ENCODE measurements at regions not wholly inside any gene's neighbourhood (a gene's known extent, or its start where the extent isn't known, plus 50 kb on each side); places are given as distances from the start of the nearest gene placed in this dataset.

DNA sequence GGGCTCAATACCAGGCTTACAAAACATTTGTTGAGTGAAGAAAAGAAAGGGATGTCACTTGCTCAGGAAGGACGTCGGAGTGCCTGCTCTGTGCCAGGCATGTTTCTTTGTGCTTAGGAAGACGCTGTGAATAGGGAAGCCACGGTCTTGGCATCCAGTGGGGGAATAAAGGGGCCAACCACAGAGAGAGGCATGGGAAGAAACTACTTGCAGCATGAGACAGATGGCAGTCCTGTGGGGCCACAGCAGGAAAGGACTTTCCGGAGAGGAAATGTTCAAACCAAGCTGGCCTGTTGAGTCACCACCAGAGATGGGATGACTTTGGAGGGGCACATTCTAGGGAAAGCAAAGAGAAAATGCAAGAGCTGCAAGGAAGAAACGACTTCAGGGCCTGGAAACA, 173.2 kb downstream of the CDH26 start:
- no peak for DNase-seq (ENCODE audit: low spot score)

DNA sequence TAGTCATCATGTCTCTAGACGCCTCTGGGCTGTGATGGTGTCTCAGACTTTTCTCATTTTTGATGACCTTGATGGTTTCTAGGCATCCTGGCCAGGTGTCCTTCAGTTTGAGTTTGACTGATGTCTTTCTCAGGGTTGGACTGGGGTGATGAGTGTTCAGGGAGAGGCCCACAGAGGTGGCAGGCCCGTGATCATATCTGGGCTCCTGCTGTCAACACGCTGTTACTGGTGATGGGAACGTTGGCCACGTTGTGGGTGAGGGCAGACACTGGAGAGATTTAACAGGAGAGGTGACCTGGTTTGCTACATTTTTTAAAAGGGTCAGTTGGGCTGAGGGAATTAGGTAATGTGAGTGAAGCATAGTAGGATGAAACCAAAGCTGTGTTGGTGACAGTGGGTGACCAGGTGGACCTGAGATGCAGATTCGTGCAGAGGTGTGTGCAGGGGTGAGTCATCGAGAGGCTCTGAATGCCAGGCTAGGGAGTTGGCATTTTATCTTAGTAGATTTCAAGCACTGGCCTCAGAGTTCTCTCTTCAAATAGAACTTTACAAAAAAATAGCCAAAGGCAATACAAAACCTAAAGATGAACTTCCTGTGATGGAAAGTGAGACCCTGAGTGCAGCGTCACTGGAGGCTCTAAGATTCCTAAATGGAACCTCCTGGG, 174.1 kb downstream of the CDH26 start:
- DNase-seq (ENCODE audit: low spot score): no peak

GRCh38 chr20:60132827-60133670, 174.8 kb downstream of the CDH26 start:
- DNase-seq (ENCODE audit: low spot score): no peak

DNA sequence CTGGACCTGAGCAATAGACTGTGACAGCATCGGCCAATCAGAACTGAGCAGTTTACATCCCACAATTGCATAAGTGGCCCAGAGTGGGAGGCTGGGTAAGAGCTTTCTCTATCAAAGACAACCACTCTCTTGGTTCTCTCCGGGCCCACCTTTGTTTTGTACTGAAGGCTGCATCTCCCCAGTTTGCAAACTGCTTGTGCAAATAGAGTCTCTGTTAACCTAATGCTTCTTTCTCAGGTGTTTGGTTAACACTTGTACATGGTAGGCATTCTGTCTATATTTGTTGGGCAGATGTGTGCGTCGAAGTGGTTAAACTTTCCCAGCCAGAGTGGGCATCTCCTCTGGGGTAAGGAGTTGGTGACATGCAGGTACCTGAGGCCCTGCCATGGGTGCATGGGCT, 177.1 kb downstream of the CDH26 start:
- no peak for DNase-seq (ENCODE audit: low spot score)

- no peak for DNase-seq (ENCODE audit: low spot score)
Observed at GRCh38 chr20:60136645-60137401, 178.6 kb downstream of the CDH26 start.

GRCh38 chr20:60137657-60138245, 179.5 kb downstream of the CDH26 start:
- no peak for DNase-seq (ENCODE audit: low spot score)

GRCh38 chr20:60138256-60139220, 180.3 kb downstream of the CDH26 start:
- DNase-seq (ENCODE audit: low spot score): no peak

- no peak for DNase-seq (ENCODE audit: low spot score)
Observed at GRCh38 chr20:60139663-60140446, 181.6 kb downstream of the CDH26 start.

DNA sequence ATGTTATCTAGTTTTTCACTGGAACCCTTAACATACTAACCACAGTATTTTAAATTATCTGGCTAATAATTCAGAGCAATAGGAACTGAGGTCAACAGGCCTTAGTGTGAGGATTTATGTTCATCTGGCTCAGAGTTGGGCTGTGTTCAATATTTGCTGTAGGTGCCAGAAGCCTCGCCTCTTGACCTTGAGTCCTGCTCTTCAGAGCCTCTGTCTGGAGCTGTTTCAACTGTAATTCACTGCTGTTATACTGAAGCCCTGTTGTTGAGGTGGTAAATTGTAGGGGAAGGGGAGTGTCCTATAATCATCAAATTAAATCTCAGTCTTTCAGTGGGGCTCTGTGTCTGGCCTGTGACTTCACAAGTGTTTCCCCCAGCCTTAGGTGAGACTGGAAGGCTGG, 184.4 kb downstream of the CDH26 start:
- DNase-seq (ENCODE audit: low spot score): no peak

GRCh38 chr20:60143261-60143842, 185.1 kb downstream of the CDH26 start:
- no peak for DNase-seq (ENCODE audit: low spot score)

- no peak for DNase-seq (ENCODE audit: low spot score)
Observed at GRCh38 chr20:60144404-60144803, 186.2 kb downstream of the CDH26 start.

DNA sequence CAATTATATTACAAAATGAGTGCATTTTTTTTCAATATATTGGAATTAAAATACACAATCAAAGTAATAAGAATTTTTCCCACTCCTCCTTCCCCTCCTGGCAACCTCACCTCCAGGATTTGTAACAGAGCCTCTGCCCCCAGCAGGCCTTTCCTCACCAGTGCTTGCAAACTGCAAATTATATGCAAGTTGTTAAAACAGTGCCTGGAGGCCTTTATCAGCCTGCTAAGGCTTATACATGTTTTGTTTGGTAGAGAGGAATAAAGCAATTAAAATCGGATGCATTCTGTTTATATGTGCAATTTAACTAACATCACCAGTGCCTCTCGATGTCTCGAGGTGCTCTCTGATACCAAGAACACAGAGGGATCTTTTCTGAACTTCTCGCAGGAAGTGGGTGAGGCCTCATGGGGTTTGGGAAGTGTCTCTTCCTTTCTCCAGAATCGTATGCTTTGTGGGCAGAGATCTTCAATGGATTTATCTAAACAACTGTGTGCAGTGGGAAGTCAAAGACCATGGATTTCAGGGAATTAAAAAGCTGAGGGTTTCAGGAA, 186.8 kb downstream of the CDH26 start:
- no peak for DNase-seq (ENCODE audit: low spot score)

- no peak for DNase-seq (ENCODE audit: low spot score)
Observed at GRCh38 chr20:60147004-60147403, 188.8 kb downstream of the CDH26 start.

- DNase-seq (ENCODE audit: low spot score): no peak
Observed at GRCh38 chr20:60148885-60149284, 190.7 kb downstream of the CDH26 start.

DNA sequence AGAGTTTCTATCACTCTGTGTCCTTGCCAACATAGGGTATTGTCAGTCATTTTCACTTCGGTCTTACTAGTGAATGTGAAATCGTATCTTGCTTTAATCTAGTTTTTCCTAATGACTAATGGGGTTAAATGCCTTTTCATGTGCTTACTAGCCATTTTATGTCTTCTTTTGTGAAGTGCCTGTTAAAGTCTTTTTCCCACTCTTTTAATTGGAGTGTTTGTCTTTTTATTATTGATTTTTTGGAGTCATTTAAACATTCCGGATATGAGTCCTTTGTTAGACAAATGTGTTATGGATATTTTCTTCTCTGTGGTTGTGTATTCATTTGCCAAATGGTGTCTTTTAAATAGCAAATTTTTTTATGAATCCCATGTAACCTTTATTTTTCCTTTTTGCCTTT, 194.6 kb downstream of the CDH26 start:
- DNase-seq (ENCODE audit: low spot score): no peak

GRCh38 chr20:60160451-60161145, 202.4 kb downstream of the CDH26 start:
- DNase-seq (ENCODE audit: low spot score): no peak

DNA sequence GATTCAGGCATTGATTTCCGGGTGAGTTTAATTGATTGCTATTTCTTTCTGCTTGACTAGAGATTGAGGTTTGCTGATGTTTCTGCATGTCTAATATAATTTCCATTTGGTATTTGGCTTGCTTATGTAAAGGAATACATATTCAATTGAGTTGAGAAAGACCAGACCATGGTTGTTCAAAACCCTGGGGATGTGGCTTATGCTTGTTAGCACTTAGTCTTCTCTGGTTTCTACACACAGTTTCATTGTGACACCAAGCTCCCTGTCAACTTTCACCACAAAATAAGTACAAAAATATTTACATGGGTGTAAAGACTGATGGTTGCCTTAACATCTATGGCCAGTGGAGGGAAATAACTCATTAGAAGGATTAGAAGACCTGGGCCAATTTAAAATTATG, 209.6 kb downstream of the CDH26 start:
- DNase-seq (ENCODE audit: low spot score): no peak

DNA sequence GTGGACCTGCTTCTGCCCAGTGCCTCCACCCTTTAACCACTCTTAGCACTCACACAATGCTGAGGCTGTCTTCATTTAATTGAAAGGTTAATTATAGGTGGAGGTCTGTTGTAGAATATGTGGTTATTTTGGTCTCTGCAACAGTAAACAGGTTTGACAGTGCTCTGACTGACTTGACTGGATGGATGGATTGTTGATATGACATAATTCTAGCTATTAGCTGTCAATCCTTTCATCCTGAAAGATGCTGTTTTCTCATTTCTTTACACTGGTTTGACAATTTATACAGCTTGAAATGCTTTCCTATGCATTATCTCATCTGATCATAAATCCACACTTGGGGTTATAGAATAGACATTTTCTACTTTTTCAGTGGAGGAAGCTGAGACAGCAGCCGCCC, 210.7 kb downstream of the CDH26 start:
- no peak for DNase-seq (ENCODE audit: low spot score)

DNA sequence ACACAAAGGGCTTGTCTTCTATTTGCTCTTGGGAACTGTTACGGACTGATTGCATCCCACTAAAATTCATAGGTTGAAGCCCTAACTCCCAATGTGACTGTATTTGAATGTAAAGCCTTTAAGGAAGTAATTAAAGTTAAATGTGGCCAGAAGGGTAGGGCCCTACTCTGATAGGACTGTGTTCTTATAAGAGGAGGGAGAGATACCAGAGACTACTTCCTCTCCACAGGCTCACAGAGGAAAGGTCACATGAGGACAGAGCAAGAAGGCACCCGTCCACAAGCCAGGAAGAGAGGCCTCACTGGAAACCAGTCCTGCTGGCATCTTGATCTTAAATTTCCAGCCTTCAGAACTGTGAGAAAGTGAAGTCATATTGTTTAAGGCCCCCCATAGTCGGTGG, 211.9 kb downstream of the CDH26 start:
- no peak for DNase-seq (ENCODE audit: low spot score)

Measured in hepatic stellate cell (primary cell).